ENCODE measurements at regions not wholly inside any gene's neighbourhood (a gene's known extent, or its start where the extent isn't known, plus 50 kb on each side); places are given as distances from the start of the nearest gene placed in this dataset.
A peak's percentile ranks its signal among the peaks of the same experiment; 100 is the strongest.

DNA sequence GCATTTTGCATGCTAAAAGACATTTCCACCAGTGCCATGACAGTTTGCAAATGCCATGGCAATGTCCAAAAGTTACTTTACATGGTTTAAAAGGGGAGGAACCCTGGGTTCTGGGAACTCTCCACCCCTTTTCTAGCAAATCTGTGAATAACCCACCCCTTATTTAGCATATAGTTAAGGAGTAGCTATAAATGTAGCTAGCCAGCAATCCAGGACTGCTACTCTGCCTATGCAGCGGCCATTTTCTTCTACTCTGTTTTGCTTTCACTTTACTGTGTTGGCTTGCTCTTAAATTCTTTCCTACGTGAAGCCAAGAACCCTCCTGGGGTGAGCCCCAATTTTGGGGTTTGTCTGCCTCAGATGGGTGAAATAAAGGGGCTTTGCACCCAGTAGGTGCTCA lies 141.0 kb downstream of the PTPN11 start:
- DNase-seq: no peak

DNA sequence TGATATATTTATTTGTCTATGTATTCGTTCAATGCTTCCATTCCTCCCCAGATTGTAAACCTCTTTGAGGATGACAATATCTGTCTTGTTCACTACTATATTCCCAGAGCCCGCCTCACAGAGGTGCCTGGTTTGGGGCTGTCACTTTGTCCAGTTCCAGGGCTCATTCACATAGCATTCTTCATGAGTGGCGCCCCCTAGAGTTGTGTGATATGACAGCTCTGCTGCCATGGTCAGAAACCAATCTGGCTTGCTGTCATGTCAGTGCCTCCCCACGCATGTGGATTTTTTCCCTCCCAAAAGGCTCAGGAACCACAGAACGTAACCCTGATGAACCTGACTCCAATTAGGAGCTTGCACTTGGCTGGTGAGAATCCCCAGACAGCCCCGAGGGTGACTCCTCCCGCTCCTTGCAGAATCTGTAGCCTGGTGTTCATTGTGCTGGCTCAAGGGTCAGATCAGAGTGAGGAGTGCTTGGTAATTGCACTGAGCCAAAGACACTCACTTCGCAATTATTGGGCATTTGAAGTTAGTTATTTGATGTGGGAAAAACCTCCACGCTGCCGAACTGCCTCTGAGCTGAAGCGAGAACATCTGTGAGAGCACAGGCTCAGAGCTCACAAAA lies 145.5 kb downstream of the PTPN11 start:
- DNase-seq: no peak

DNA sequence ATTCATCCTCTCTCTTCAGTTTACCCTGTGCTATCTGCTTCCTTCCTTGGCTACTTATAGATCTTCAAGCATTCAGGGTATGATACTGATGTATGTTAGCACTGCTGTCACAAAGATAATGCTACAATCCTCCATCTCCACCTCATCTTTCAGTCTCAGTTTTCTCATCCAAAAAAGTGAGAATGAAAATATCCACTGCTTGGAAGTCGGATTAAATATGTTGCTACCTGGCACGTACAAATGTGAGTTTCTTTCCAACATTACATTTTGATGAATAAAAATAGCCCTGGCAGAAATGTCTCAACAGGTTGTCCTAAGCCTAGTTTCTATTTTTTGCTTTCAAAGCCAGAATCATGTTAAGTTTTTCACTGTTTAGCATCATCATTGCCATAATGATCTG lies 149.9 kb downstream of the PTPN11 start:
- no peak for DNase-seq

DNA sequence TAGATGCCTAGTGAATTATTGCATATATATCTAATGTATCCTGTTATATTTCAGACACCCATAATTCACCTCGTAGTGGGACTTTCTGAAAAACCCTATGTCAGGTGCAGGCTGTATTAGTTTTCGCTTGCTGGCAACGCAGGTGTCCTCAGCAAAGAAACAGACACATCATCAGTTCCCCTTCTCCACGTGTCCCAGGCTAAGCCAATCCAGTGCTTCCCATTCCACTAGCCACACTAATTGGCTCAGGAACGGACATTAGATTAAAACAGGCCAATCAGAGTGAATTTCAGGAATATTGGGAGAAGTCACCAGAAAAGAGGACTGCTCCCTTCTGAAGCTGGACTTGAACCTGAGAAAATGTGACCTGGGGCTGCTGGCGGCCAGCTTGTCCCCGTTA lies 151.3 kb downstream of the PTPN11 start:
- DNase-seq: no peak

DNA sequence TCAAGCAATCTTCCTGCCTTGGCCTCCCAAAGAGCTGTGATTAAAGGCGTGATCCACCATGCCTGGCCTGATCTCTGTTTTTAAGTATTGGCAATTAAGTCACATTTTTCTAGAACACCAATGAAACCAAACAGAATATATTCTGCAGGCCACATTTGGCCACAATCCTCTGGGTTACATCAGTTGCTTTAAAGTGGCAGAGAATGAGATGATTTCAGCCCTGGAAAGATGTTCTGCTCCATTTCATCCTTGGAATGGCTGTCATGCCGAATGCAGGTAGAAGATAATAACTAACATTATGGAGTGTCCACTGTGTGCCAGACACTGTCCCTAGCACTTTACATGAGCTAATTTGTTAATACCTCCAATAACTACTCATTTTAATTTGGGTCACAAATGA lies 154.4 kb downstream of the PTPN11 start:
- DNase-seq: no peak

DNA sequence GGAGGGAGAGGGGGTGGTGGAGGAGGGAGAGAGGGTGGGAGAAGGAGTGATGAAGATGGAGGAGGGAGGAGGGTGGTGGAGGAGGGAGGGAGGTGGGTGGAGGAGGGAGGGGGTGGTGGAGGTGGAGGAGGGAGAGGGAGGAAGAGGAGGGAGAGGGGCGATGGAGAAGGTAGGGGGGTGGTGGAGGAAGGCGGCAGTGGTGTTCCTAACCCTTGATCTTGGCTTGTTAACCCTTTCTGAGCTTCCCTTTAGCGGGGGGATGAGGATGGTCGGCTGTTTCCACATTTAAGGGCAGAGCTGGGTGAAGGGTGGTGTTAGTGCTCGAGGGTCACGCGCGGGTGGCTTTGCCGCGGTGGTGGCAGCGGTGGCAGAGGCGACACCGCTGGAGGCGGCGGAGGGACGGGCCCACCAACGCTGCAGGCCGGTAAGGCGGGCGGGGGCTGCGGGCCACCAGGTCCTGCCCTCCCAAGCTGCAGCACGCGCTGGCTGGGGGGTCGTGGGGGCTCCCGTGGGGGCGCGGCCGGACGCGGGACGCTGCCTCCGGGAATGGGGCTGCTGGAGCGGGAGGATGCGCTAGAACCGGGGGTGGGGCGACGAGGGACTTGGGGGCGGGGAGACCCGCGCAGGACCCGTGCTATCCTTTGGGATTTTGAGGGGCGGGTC lies 156.3 kb downstream of the PTPN11 start:
- no peak for DNase-seq

DNA sequence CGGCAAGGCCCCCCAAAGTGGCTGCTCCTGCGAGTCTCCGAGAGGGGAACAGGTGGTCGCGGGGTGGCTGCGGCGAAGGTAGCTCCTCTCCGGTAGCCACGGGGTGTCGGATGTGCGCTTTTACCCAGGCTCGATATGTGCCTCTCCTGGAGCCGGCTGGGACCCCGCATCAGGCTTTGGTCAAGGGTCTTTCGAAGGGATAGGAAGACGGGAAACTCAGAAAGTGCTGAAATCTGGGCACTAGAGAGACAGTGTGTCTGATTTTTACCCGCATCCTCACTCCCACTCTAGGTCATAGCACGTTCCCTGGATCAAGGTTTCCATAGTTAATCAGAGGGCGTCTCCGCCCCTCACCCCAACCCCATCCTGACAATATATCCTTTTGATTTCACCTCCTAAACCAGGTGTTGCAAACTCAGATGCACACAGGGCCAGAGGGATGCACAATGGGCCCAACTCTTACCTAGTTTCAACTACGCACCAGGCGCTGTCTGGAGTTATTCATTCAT lies 156.9 kb downstream of the PTPN11 start:
- DNase-seq: no peak

DNA sequence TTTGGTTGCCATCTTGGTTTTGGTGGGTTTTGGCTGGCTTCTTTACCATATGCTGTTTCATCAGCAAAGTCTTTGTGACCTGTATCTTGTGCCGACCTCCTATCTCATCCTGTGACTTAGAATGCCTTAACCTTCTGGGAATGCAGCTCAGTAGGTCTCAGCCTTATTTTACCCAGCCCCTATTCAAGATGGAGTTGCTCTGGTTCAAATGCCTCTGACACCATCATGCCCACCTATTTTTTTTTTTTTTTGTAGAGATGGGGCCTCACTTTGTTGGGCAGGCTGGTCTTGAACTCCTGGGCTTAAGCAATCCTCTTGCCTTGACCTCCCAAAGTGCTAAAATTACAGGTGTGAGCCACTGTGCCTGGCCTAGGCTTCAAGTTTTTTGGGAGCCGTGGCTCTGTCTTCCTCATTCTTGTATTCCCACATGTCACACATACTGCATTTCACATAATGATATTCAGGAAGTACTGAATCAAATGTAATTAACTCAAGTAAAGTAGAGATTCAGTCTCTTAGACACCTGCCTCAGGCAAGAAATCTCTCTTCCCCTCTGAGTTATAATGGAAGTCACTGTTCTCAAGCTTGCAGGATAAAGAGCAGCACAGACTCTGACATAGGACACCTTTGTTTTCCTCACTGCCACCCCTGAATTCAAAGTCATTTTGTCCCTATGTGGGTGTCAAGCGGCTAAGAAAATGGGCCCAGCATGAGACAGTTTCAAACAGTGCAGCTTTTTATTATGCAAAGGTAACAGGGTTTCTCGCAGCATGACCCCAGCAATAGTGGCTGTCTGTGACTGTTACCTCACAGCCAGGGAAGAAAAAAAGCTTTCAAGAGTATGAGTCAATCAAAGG lies 159.0 kb downstream of the PTPN11 start:
- no peak for DNase-seq

DNA sequence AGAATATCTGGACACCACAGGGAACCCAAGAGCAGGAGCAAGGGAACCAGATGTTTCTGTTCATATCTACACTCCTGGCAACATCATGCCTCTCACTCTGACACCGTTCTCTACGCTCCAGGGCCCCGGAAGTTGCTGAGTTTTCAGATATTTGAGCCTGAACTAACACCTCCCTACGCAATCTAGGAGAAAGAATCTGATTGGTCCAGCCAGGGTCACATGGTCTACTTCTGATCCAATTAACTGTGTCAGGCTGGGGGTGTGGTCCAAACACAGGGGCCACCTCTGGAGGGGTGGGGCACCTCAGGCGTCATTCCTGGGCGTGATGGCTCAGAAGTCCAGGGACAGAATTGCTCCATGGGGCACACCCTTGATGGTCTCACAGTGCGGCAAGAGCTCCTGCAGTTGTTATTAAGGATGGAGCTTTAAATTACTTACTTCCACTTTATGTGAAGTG lies 165.5 kb downstream of the PTPN11 start:
- DNase-seq: peak; percentile 21

DNA sequence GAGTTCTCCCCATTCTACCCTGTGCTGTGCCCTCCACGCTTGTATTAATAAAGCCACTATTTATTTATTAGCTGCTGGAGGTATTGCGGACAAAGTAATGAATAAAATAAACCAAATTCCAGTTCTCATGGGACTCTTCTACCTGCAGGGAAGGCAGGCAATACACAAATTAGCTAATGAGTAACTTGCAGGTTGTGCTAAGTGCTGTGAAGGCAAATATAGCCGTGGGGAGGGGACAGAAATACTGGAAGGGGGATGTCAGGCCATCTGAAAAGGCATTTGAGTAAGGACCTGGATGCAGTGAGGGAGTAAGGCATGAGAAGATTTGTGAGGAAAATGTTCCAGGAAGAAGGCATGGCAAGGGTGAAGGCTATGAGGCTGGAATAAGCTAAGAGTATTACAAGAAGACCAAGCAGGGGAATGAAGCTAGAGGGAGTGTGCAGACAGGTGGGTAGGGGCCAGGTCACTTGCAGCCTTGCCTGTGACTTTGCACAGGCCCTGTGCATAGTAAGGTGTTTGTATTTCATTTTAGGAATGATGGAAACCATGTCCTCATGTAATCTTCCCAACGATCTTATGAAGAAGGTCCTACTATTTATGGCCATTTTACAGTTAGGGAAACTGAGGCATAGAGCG lies 167.5 kb downstream of the PTPN11 start:
- DNase-seq: no peak

DNA sequence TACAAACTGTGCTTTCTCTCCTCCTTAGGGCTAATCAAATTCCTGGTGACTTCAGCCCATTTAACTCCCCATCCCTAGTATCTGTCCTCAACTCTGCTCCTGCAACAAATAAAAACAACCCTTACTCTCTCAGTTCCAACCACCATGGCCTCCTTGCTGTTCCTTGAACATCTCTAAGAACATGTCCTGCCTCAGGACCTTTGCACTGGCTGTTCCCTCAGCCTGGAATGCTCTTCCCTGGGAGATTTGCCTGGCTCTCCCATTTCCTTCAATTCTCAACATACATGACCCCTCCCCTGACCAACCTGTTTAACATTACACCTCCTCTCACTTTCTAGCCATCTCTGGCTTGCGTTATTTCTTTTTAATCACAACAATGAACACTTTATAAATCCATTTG lies 170.5 kb downstream of the PTPN11 start:
- DNase-seq: no peak

DNA sequence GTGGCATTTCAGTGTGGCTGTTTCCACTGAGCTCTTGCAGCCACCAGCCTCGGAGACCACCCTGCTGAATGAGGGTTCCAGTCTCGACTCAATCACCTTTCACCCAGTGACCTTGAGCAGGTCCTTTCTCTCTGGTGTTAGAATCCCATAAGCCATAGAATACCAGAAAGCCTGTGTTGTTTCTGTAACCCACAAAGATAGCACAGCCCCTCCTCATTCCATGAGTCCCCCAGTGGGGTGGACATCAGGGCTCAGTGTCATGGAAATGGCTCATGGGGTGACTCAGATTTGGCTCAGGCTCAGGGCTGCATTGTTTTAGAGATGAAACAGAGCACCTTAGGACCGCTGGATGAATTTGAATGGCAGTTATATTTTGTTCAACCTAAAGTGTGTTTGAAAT lies 171.5 kb downstream of the PTPN11 start:
- DNase-seq: no peak

DNA sequence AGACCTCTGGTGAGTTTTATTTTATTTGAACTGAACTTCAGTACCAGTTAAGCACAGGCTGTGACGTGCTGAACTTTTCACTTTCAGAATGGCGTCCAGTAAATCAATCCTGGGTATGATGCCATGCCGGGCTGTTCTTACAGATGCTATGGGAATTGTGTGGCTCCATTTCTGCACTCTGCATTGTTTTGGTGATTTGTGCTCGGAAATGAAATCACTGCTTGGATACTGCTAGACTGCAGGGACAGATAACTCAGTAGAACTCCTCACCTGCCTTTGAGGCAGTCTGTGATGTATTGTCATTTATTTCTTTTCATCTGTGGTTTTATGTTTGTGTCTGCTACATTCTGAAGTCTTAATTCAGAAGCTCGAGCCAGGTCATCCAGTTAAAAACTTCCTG lies 172.7 kb downstream of the PTPN11 start:
- DNase-seq: no peak

DNA sequence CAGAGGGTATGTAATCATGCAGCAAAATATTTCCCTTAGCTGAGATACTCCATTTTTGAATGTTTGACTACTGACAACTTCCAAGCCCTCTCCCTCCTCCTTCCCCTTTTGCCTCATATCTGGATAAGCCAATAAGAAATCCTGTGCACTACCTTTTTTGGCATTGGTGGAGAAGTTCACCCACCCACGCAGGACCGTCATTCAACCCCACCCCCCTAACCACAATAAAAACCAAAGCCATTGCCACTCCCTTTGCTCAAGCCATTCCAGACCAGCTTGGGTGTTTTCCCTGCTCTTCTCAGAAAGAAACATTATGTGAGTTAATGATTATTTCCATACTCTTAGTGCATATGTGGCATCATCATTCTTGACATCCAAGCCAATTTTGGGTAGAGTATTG lies 176.7 kb downstream of the PTPN11 start:
- DNase-seq: no peak

DNA sequence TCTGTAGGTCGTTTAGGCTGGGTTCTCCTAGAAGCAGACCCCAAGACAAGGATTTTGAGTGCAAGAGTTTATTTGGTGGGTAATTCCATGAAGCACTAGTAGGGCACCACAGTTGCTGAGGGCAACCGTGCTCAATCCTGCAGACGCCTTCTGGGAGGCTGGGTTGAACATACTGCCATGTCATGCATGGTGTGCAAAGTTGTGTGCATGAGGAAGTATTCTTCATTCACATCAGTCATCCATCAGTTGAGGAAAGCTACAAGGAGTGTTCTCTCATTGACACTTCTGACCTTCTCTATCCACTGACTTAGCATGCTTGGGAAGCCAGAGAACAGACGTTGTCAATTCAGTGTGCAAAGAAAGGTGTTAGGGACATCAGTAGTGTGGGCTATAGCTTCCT lies 179.2 kb downstream of the PTPN11 start:
- no peak for DNase-seq

DNA sequence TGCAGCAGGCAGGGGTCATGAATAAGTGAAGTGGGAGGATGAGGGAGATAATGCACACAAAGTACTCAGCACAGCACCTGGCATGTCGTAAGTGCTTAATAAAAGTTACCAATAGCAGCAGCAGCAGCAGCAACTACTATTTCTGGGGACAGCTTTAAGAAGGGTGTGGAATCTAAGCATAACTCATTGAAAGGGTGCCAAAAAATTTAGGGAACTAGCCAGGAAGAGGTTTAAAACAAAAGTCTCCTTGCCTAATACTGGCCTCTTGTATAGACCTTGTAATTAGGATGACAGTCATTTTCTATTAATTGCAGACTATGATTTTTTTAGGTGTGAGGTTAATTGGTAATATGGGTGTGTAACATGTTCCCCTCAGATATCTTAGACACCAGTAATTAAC lies 179.9 kb downstream of the PTPN11 start:
- no peak for DNase-seq

DNA sequence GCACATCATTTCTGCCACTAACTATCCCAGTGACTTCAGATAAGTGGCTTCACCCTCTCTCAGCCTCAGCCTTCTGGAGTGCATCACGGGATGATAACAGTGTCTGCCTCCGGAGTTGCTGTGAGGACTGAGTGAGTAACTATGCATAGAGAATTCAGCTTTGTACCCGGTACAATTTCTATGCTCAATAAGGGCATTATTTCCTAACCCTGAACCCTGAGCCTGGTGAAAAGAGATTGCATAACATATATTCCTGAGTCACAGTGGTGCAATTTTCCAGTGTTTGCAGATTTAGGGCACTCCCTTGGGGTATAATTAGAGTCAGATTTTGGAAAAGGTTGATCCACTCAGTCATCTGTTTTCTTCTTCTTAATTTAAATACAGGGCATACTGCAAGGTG lies 181.1 kb downstream of the PTPN11 start:
- no peak for DNase-seq

DNA sequence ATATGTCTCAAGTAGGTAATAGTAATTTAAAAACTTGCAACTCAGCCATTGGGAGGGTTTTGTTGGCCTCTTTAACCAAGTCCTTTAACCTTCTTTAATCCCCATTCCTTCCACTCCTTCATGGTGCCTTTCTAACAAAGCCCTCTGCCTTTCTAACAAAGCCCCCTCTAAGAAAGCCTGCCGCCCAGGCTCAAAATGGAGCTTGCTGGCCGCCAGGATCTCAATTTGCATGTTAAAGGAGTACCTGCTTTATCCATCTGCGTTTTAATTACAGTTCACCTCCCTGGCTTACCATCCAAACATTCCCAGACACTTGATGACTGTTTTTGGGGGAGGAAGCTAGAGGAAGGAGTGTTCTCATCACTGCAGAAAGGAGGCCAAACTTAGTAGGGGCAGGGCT lies 183.4 kb downstream of the PTPN11 start:
- no peak for DNase-seq

DNA sequence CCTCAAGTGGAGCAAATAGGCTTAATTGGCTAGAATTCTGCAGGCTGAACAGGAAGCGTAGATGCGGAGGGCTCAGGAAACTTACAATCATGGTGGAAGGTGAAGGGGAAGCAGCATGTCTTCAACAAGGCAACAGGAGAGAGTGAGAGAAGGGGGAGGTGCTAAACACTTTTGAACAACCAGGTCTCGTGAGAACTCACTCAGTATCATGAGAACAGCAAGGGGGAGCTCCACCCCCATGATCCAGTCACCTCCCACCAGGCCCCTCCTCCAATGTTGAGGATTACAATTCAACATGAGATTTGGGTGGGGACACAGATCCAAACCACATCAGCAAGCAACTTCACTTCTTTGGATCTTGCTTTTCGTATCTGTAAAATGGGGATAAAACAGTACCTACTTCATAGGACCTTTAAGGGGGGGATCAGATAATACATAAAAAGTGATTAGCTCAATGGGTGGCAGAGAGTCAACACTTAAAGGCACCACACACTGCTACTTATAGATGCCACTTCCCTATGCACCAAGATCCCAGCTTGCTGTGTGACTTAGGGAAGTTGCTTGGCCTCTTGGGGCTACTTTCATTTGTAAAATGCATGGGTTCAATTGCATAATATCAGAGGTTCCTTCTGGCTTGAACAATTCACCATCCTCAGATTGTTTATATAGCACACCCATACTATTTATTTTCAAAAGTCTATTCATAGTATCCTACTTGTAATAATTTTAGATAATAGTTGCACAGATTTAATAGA lies 184.8 kb upstream of the RPH3A start:
- DNase-seq: no peak

DNA sequence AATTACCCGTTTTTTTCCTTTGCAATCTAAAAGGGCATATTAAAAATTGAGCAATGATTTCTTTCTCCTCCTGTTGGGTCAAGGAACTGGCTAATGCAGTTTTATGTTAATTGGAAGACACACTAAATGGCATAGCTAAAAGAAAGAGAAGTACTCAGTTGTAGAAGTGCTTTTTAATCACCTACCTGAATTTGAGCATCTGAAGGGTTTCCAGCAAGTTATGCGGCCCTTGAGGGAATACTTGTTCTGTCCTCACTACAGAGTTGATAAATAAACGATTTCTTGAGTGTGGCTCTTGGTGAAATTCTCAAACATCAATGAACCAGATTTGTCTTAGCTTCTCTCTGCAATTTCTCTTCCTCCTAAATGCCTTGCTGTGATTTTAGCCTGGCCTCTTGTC lies 184.1 kb upstream of the RPH3A start:
- no peak for DNase-seq

DNA sequence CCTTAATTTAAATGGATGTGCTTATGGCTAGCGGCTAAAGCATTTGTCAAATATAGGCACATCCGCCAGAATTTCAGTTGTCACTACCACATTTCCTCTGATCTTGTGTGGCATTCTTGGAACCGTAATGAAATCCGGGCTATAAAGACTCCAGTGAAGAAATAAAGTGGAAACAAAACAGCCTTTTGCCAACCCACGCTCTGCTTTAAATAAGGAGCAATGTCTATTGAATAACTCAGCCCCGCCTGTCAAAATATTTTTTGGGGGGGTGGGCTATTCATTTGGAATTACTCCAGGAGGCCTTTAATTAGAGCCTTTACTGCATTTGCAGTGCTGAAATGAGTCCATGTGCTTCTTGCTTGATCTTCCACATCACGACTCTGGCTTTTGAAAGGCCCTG lies 179.6 kb upstream of the RPH3A start:
- no peak for DNase-seq

DNA sequence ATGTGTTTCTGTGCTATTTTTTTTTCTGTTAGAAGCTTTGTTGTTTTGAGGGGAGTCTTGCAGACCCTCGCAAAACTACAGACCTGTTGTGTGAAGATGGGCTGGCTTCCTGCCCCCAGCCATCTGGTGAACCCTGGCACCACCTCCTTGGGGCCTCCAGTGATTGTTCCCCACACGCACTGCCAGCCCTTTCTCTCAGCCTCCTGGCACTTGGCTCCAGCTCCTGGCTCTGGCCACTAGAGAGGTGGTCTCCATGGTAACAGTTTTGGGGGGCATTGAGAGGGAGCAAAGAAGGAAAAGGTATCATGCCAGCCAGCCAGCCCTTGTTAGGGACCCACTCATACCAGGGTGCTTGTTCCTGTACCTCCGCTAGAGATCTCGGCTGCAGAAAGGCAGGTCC lies 176.4 kb upstream of the RPH3A start:
- DNase-seq: no peak
